HG03159 (cell line): ENCODE measurements at regions not wholly inside any gene's neighbourhood (a gene's known extent, or its start where the extent isn't known, plus 50 kb on each side); places are given as distances from the start of the nearest gene placed in this dataset.
"Not testable (repeated sequence)": the region's sequence is repeated elsewhere in the genome, so short reads cannot be mapped to it uniquely, and the experiment has no call there.

Source experiments
- ATAC-seq: cut with Tn5 transposase; IDR thresholded peaks from one replicate; pipeline ENCODE4 v1.9.1; 2021; ENCODE audit warnings: mild to moderate bottlenecking, moderate library complexity; ENCODE audit not compliant: unreplicated experiment

GRCh38 chr14:106344791-106345479 lies 818.6 kb downstream of the TMEM121 start:
- ATAC-seq = not testable (repeated sequence)

DNA sequence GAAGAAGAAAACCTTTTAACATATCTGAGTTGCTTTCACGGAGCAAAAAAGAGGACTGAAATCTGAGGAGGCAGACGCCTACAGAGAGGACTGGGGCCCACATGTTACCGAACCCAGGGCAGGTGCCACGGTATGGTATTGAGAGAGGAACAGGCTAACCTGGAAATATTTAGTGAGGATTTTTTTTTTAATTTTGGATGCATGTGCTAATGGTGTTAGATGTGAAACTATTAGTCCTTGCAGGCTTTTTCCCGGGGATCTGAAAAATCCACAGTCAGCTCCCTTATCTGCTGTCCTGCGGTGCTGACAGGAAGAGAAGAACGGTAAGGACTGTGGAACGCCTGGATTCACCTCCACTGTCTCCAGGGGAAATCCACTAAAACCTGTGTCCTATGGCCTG lies 819.7 kb downstream of the TMEM121 start:
- no peak for ATAC-seq

DNA sequence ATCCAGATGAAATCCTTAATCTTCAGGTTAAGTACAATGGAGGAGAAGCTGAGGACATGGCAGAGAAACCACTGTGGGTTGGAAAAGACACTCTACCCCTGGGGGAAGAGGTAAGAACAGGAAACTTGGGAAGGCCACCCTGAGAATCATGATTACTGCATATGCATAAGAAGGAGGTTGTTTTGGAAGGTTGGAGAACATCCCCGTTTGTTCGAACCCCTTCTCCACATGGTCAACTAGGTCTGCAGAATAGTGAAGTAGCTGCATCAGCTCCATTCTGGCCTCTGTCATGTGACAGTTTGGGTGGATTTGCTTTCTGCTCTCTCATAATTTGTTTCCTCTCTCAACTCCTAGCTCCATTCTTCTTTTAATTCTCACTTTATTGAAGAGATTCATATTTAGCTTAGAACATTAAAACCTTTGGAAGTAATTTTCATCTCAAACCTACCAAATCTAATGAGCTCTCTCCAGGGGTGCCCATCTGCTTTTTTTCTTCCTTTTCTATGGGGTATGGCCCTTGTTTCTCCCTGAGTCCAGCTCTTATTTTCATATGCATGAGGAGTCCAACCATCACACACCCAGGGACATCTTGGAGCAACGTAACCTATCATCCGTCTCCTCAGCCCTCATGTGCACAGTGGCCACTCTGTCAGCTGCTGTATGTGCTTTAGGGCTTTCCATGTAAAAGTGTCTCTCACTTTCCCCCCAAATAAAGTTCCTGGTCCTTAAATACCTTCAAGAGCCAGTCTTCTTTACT lies 820.3 kb downstream of the TMEM121 start:
- ATAC-seq = no peak

DNA sequence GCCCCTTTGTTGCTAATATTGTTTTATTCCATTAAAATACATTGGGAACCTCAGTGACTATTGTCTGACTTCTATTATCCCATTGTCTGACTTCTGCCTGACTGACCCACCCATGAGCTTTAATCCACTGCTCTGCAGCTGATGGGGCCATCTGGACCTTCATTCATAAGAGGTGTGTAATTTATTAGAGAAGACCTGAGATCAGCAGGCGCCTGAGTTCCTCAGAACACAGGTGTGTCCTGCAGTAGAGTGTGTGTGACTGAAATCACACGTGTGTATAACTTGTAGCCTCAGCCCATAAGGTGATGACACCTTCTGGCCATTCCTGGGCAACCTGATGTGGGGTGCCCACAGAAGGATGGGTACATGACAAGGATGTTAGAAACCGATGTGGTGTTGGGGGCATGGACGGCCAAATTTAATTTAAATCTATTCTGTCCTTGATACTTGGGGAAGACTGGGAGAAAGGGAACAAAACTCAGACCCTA lies 821.0 kb downstream of the TMEM121 start:
- ATAC-seq = no peak

DNA sequence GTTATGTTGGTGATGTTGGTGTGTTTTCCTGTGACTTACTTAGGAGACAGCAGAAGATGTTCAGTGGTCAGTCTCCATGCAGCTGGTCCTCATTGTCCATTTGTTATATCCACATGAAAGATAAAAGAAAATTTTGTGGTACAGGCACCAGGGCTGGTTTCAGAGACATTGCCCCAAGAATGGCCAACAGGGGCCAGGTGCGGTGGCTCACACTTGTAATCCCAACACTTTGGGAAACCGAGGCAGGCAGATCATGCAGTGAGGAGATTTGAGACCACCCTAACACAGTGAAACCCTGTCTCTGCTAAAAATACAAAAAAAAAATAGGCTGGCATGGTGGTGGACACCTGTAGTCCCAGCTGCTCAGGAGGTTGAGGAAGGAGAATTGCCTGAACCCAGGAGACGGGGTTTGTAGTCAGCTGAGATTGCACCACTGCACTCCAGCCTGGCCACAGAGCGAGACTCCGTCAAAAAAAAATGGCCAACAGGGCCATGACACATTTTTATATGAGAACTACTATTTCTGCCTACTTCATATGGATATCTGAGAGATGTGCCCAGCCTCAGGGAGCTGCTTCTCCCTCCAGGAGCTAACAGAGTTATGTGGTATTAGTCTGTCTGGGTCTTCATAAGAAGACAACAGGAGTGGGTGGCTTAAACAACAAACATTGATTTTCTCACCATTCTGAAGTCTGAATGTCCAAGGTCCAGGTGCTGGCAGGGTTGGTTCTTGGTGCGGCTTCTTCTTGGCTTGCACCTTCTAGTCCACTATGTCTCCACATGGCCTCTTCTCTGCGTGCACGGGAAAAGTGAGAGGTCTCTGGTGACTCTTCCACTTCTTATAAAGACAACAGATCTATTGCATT lies 821.7 kb downstream of the TMEM121 start:
- ATAC-seq = no peak

DNA sequence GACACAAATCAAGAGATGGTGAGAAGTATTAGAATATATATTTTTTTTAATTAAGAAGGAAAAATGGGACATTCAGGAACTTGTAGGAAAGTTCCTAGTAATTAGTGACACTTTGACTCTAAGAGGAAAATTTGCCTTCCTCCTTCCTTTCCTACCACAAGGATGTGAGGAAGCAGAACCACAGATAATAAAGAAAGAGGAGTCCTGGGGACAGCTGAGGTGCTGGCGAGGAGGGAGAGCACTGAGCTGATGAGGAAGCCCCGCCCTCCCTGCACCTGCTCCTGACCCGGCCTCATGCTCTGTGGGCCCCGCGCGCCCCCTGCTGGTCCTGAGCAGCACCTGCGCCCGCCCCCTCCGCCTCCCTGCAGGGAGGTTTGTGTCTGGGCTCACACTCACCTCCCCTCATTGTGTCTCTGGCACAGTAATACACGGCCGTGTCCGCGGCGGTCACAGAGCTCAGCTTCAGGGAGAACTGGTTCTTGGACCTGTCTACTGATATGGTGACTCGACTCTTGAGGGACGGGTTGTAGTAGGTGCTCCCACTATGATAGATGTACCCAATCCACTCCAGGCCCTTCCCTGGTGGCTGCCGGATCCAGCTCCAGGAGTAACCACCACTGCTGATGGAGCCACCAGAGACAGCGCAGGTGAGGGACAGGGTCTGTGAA lies 822.6 kb downstream of the TMEM121 start:
- not testable (repeated sequence) for ATAC-seq

GRCh38 chr14:106349678-106350457 lies 823.5 kb downstream of the TMEM121 start:
- ATAC-seq = not testable (repeated sequence)

GRCh38 chr14:106355007-106355791 lies 828.8 kb downstream of the TMEM121 start:
- ATAC-seq = not testable (repeated sequence)

DNA sequence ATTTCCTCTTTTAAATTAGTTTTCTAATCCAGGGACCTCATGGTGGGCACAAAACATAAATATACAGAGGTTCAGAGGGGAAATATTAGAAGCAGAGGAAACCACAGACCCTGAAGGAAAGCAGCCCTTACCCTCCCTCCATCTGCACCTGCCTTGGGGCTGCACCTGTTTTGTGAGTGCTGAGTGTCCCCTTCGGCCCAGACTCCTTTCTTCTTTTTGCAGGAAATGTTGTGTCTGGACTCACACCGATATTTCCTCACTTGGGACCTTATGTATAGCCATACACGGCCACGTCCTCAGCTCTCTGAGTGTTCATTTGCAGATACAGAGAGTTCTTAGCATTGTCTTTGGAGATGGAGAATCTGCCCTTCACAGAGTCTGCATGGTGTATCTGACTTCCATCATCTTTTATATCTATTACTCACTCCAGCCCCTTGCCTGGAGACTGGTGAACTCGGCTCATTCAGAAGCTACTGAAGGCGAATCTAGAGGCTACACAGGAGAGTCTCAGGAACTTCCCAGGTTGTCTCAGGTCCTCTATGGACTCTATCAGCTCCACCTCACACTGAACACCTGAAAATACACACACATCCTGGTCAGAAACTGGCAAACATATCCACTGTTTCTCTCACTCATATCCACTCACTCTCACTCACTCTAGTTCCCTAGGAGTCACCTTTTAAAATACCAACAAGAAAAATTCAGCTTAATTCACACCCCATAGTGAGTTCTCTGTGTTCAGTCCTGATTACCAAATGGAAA lies 829.7 kb downstream of the TMEM121 start:
- not testable (repeated sequence) for ATAC-seq

DNA sequence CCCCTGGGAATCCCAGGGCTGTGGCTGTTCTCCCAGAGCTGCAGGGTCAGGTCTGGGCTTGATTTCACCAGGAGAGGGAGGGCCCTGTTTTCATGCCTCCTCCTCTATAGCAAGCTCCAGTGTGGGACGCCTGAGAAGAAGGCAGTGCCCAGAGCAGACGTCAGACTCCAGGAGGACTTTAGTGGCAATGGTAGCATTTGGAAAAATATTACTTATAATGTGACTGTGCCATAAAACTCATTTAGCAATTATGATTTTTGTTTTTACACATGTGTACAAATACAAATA lies 830.2 kb downstream of the TMEM121 start:
- not testable (repeated sequence) for ATAC-seq

- not testable (repeated sequence) for ATAC-seq
Measured at GRCh38 chr14:106359157-106359887, 832.9 kb downstream of the TMEM121 start.

DNA sequence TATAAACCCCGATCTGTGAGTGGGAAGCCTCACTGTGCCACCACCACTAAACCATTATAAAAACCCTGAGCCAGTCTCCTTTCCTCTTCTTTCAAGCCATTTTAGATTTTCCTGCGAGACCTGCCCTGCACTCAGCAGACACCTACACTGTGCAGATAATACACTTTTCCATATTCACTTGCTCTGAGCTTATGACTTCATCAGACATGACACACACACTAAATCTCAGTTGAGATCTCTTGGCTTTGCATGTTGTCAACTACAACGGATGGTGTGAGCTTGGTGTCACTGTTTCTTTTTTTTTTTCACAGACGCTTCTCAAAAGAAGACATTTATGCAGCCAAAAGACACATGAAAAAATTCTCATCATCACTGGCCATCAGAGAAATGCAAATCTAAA lies 839.0 kb downstream of the TMEM121 start:
- not testable (repeated sequence) for ATAC-seq

GRCh38 chr14:106365894-106366293 lies 839.5 kb downstream of the TMEM121 start:
- not testable (repeated sequence) for ATAC-seq

- ATAC-seq = not testable (repeated sequence)
Measured at GRCh38 chr14:106366971-106367370, 840.6 kb downstream of the TMEM121 start.

GRCh38 chr14:106369456-106369855 lies 843.1 kb downstream of the TMEM121 start:
- ATAC-seq = not testable (repeated sequence)

DNA sequence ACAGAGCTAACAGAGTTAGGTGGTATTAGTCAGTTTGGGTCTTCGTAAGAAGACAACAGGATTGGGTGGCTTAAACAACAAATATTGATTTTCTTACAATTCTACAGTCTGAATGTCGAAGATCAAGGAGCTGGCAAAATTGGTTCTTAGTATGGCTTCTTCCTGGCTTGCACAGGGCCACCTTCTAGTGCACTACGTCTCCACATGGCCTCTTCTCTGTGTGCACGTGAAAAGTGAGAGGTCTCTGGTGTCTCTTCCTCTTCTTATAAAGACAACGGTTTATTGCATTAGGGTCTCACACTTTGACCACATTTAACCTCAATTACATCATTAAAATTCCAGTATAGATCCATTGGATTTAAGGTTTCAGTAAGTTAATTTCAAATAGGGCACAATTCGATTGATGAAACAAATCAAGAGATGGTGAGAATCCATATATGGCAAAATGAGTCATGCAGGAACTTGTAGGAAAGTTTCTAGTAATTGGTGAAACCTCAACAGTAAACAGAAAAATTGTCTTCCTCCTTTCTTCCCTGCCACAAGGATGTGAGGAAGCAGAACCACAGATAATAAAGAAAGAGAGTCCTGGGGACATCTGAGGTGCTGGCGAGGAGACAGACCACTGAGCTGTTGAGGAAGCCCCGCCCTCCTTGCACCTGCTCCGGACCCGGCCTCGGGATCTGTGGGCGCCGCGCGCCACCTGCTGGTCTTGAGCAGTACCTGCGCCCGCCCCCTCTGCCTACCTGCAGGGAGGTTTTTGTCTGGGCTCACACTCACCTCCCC lies 846.7 kb downstream of the TMEM121 start:
- no peak for ATAC-seq

DNA sequence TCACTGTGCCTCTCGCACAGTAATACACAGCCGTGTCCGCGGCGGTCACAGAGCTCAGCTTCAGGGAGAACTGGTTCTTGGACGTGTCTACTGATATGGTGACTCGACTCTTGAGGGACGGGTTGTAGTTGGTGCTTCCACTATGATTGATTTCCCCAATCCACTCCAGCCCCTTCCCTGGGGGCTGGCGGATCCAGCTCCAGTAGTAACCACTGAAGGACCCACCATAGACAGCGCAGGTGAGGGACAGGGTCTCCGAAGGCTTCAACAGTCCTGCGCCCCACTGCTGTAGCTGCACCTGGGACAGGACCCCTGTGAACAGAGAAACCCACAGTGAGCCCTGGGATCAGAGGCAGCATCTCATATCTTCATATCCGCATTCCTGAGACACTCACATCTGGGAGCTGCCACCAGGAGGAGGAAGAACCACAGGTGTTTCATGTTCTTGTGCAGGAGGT lies 847.3 kb downstream of the TMEM121 start:
- ATAC-seq = not testable (repeated sequence)
